ENCODE measurements at regions not wholly inside any gene's neighbourhood (a gene's known extent, or its start where the extent isn't known, plus 50 kb on each side); places are given as distances from the start of the nearest gene placed in this dataset.
A peak's percentile ranks its signal among the peaks of the same experiment; 100 is the strongest.

DNA sequence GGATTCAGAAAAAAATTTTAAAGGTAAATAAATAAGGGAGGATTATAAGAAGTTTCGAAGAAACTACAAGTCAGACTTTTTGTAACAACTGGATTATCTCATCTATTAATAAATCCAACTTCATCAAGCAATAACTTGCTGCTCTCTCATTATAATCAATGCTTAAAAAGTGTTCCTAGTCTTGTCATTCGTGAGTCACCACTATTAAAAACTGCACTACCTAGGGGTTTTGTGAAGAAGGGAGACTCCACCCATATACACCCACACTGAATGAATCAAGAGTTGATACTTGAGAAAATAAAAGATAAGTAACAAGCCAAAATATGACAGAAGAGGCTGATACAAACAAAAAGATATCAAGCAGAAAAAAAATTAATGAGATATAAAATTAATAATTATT, 360.5 kb downstream of the ZNF674 start:
- Mint-ChIP-seq H3K9me3 (ENCODE audit: unreplicated experiment) (no peaks in the 10 kb centered on the region), H3K27me3 (ENCODE audit: insufficient read depth, unreplicated experiment) (peaks cover 32% of the 10 kb centered on the region), H3K4me1 (ENCODE audit: insufficient read depth, unreplicated experiment) (peaks cover 5% of the 10 kb centered on the region), H3K36me3 (ENCODE audit: insufficient read depth, unreplicated experiment) (peaks cover 4% of the 10 kb centered on the region), H3K27ac (ENCODE audit: low read depth, unreplicated experiment) (no peak overlapping the region), H3K4me3 (ENCODE audit: unreplicated experiment) (no peak overlapping the region)
- no peak for DNase-seq (ENCODE audit: unreplicated experiment)
- CTCF ChIA-PET = no interaction called here
- no peak for TF ChIP-seq CTCF (IDR thresholded peaks at IDR 0.05; ENCODE audit: unreplicated experiment)
- intact Hi-C loops (cut with micrococcal nuclease) = no loop called here
- POLR2A ChIA-PET = interaction anchor here (0.8 to 2.8 kb wide), 5 partner anchors 12 to 84 kb away, joined by 3 to 14 read pairs (median 4); no protein-coding TSS in a partner anchor
- no TSS peak for BruUV-seq (replicated peaks)

- H3K4me1 Mint-ChIP-seq (ENCODE audit: insufficient read depth, unreplicated experiment) = peaks cover 5% of the 10 kb centered on the region
- no peak overlapping the region for H3K27ac Mint-ChIP-seq (ENCODE audit: low read depth, unreplicated experiment)
- ChIA-PET CTCF (interaction anchor here (0.8 kb wide), 1 partner anchor 80 kb away, joined by 3 read pairs; no protein-coding TSS in a partner anchor), POLR2A (no interaction called here)
- intact Hi-C loops (cut with micrococcal nuclease) = no loop called here
- peaks cover 47% of the 10 kb centered on the region for H3K27me3 Mint-ChIP-seq (ENCODE audit: insufficient read depth, unreplicated experiment)
- no peaks in the 10 kb centered on the region for H3K9me3 Mint-ChIP-seq (ENCODE audit: unreplicated experiment)
- TF ChIP-seq CTCF (IDR thresholded peaks at IDR 0.05; ENCODE audit: unreplicated experiment) = no peak
- peak; percentile 46 for DNase-seq (ENCODE audit: unreplicated experiment)
- no TSS peak for BruUV-seq (replicated peaks)
- peaks cover 4% of the 10 kb centered on the region for H3K36me3 Mint-ChIP-seq (ENCODE audit: insufficient read depth, unreplicated experiment)
- H3K4me3 Mint-ChIP-seq (ENCODE audit: unreplicated experiment) = no peak overlapping the region
Observed at GRCh38 chrX:46180258-46180687, 364.9 kb downstream of the ZNF674 start.

GRCh38 chrX:46179748-46180147, 365.5 kb downstream of the ZNF674 start:
- Mint-ChIP-seq H3K36me3 (ENCODE audit: insufficient read depth, unreplicated experiment) (peaks cover 4% of the 10 kb centered on the region), H3K4me3 (ENCODE audit: unreplicated experiment) (no peak overlapping the region), H3K9me3 (ENCODE audit: unreplicated experiment) (no peaks in the 10 kb centered on the region), H3K27ac (ENCODE audit: low read depth, unreplicated experiment) (no peak overlapping the region), H3K27me3 (ENCODE audit: insufficient read depth, unreplicated experiment) (peaks cover 48% of the 10 kb centered on the region), H3K4me1 (ENCODE audit: insufficient read depth, unreplicated experiment) (peaks cover 5% of the 10 kb centered on the region)
- POLR2A ChIA-PET = no interaction called here
- no TSS peak for BruUV-seq (replicated peaks)
- intact Hi-C loops (cut with micrococcal nuclease) = no loop called here
- no peak for TF ChIP-seq CTCF (IDR thresholded peaks at IDR 0.05; ENCODE audit: unreplicated experiment)
- DNase-seq (ENCODE audit: unreplicated experiment) = no peak
- CTCF ChIA-PET = interaction anchor here (0.6 to 0.8 kb wide), 2 partner anchors 81 to 151 kb away, joined by 3 read pairs; no protein-coding TSS in a partner anchor

GRCh38 chrX:46178763-46179162, 366.5 kb downstream of the ZNF674 start:
- intact Hi-C loops (cut with micrococcal nuclease) = no loop called here
- Mint-ChIP-seq H3K27ac (ENCODE audit: low read depth, unreplicated experiment) (no peak overlapping the region), H3K27me3 (ENCODE audit: insufficient read depth, unreplicated experiment) (peaks cover 48% of the 10 kb centered on the region), H3K4me1 (ENCODE audit: insufficient read depth, unreplicated experiment) (peaks cover 5% of the 10 kb centered on the region), H3K9me3 (ENCODE audit: unreplicated experiment) (no peaks in the 10 kb centered on the region), H3K36me3 (ENCODE audit: insufficient read depth, unreplicated experiment) (peaks cover 4% of the 10 kb centered on the region), H3K4me3 (ENCODE audit: unreplicated experiment) (no peak overlapping the region)
- CTCF ChIA-PET = interaction anchor here (0.7 kb wide), 1 partner anchor 30 kb away, joined by 3 read pairs; no protein-coding TSS in a partner anchor
- TF ChIP-seq CTCF (IDR thresholded peaks at IDR 0.05; ENCODE audit: unreplicated experiment) = no peak
- BruUV-seq (replicated peaks) = no TSS peak
- POLR2A ChIA-PET = no interaction called here
- no peak for DNase-seq (ENCODE audit: unreplicated experiment)
